HepG2 (cell line): ENCODE measurements at regions not wholly inside any gene's neighbourhood (a gene's known extent, or its start where the extent isn't known, plus 50 kb on each side); places are given as distances from the start of the nearest gene placed in this dataset.

Source experiments
- EZH2 ChIP-seq: conservative IDR thresholded peaks from 2 replicates; pipeline ENCODE4 v1.6.1; 2012; ENCODE audit warnings: mild to moderate bottlenecking, low read depth, low read length, moderate library complexity
- JUND ChIP-seq: sonication (generic); formaldehyde crosslinking; IDR thresholded peaks from 2 replicates; pipeline ENCODE4 v1.8.0; 2022; ENCODE audit warnings: mild to moderate bottlenecking, missing genetic modification reagents
- POLR2A ChIP-seq, 2 experiments: IDR thresholded peaks; 2 replicates each; pipeline ENCODE4 v1.6.1; 2011; ENCODE audit warnings: low read depth in 2 of 2, low read length in 2 of 2, mild to moderate bottlenecking in 1 of 2, moderate library complexity in 1 of 2; ENCODE audit not compliant: insufficient read depth in 1 of 2
- SAP130 ChIP-seq: IDR thresholded peaks from 2 replicates; pipeline ENCODE4 v1.6.1; 2016; ENCODE audit warnings: low read depth
- ZBTB1 ChIP-seq: sonication (generic); formaldehyde crosslinking; IDR thresholded peaks from 2 replicates; pipeline ENCODE4 v1.4.0; 2020; ENCODE audit warnings: missing genetic modification reagents, borderline replicate concordance
- TF ChIP-seq, protein P1 (sequence below): sonication (generic); formaldehyde crosslinking; IDR thresholded peaks from 2 replicates; pipeline ENCODE4 v1.4.0; 2020; ENCODE audit warnings: missing genetic modification reagents

DNA sequence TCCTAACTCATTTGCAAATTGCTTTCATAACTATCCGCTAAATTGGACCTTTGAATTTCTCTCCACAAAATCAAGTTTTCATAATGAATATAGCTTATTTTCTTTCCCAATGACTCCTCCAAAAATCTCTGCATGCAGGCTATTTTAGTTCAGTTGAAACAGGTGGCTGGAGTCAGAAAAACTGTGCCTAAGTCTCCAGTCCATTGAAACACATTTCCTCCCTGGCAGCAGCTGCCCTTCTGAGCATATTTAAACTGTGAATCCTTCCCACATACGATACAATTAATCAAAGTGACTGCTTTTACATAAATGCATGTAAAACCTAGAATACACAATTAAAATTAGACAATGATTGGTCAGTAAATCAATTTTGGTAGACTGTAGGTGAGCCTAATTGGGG lies 344.6 kb upstream of the MARCKS start:
- TF ChIP-seq, protein P1, sequence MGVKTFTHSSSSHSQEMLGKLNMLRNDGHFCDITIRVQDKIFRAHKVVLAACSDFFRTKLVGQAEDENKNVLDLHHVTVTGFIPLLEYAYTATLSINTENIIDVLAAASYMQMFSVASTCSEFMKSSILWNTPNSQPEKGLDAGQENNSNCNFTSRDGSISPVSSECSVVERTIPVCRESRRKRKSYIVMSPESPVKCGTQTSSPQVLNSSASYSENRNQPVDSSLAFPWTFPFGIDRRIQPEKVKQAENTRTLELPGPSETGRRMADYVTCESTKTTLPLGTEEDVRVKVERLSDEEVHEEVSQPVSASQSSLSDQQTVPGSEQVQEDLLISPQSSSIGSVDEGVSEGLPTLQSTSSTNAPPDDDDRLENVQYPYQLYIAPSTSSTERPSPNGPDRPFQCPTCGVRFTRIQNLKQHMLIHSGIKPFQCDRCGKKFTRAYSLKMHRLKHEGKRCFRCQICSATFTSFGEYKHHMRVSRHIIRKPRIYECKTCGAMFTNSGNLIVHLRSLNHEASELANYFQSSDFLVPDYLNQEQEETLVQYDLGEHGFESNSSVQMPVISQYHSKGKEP (CRISPR knock-in tag) = no peak
- TF ChIP-seq ZBTB1 (CRISPR knock-in tag) = no peak
- TF ChIP-seq JUND = no peak
- TF ChIP-seq SAP130 = no peak
- no peak for TF ChIP-seq POLR2A (IDR thresholded peaks at IDR 0.05; ENCODE audit: insufficient read depth in 1 of 2, low read depth in 2 of 2, low read length in 2 of 2)
- no peak for TF ChIP-seq EZH2
